Mesothelial cell of epicardium (in vitro differentiated cells): ENCODE measurements at regions not wholly inside any gene's neighbourhood (a gene's known extent, or its start where the extent isn't known, plus 50 kb on each side); places are given as distances from the start of the nearest gene placed in this dataset.

Experiments
- DNase-seq, 2 experiments: peaks; one replicate each; pipeline ENCODE4 v3.0.0; 2021; ENCODE audit warnings: low spot score in 2 of 2; ENCODE audit not compliant: unreplicated experiment in 2 of 2
- H3K27ac Mint-ChIP-seq: 2 replicates; pipeline ENCODE4 v1.8.0; 2021; ENCODE audit warnings: mixed read lengths
- H3K27me3 Mint-ChIP-seq: 2 replicates; pipeline ENCODE4 v1.8.0; 2021; ENCODE audit warnings: low read depth, mixed read lengths
- H3K36me3 Mint-ChIP-seq: 2 replicates; pipeline ENCODE4 v1.8.0; 2021; ENCODE audit warnings: mixed read lengths
- H3K4me1 Mint-ChIP-seq: 2 replicates; pipeline ENCODE4 v1.8.0; 2021; ENCODE audit warnings: mixed read lengths
- H3K4me3 Mint-ChIP-seq: 2 replicates; pipeline ENCODE4 v1.8.0; 2021; ENCODE audit warnings: mild to moderate bottlenecking, moderate library complexity, mixed read lengths
- H3K9me3 Mint-ChIP-seq: 2 replicates; pipeline ENCODE4 v1.8.0; 2021; ENCODE audit warnings: mixed read lengths
- TF ChIP-seq, protein P1 (sequence below): fragments of 200-600 bp; sonication (generic); IDR thresholded peaks from one replicate; pipeline ENCODE4 v1.5.0; 2021; ENCODE audit warnings: antibody characterized with exemption; ENCODE audit not compliant: unreplicated experiment

DNA sequence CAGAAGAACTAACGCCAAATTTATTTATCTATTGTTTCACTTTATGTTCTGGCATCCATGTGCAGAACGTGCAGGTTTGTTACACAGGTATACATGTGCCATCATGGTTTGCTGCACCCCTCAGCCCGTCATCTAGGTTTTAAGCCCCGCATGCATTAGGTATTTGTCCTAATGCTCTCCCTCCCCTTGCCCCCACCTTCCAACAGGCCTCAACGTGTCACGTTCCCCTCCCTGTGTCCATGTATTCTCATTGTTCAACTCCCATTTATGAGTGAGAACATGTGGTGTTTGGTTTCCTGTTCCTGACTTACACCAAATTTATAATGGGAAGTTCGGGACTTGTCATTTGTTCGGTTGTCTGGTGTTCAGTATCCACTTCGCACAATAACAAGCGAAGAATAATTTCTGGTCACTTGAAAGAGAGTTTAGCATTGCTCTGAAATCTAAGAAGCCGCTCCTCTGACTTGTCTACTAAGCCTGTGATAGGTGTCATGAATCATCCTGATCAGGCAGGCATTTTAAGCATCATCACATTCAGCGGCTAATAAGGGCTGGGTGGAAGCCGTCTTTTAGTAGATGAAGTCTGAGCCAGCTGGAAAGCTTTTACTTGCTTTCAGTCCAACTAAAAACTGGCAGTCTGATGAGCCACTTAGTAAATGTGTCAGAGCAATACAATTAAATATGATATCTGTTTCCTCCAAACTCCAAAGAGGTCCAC, 1065.7 kb upstream of the PABPC4L start:
- Mint-ChIP-seq H3K36me3 (no peaks in the 10 kb centered on the region), H3K9me3 (no peaks in the 10 kb centered on the region), H3K4me3 (no peak overlapping the region), H3K27ac (no peak overlapping the region), H3K4me1 (peaks cover 3% of the 10 kb centered on the region), H3K27me3 (no peaks in the 10 kb centered on the region)
- TF ChIP-seq, protein P1, sequence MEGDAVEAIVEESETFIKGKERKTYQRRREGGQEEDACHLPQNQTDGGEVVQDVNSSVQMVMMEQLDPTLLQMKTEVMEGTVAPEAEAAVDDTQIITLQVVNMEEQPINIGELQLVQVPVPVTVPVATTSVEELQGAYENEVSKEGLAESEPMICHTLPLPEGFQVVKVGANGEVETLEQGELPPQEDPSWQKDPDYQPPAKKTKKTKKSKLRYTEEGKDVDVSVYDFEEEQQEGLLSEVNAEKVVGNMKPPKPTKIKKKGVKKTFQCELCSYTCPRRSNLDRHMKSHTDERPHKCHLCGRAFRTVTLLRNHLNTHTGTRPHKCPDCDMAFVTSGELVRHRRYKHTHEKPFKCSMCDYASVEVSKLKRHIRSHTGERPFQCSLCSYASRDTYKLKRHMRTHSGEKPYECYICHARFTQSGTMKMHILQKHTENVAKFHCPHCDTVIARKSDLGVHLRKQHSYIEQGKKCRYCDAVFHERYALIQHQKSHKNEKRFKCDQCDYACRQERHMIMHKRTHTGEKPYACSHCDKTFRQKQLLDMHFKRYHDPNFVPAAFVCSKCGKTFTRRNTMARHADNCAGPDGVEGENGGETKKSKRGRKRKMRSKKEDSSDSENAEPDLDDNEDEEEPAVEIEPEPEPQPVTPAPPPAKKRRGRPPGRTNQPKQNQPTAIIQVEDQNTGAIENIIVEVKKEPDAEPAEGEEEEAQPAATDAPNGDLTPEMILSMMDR, result no peak
- no peak for DNase-seq

DNA sequence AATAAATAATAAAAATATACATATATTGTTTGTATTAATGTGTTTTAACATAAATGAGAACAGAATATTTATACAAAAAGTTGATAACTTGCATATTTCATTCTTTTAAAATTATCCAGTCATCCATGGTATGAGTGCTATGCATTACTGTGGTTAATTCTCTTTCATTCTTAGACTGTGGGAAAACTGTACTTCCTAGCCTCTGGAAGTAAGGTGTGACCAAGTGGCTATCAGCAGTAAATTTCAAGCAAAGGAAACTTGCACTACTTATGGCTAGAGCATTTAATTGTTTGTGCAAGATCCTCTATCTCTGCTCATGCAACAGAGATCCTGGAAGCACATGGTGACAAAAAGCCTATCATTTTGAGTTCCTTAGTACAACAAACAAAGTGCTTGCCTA, 1054.5 kb upstream of the PABPC4L start:
- Mint-ChIP-seq H3K4me1 (peaks cover 15% of the 10 kb centered on the region), H3K36me3 (no peaks in the 10 kb centered on the region), H3K27ac (peak overlapping the region; percentile 85), H3K4me3 (no peak overlapping the region), H3K27me3 (no peaks in the 10 kb centered on the region), H3K9me3 (no peaks in the 10 kb centered on the region)
- no peak for DNase-seq
- TF ChIP-seq, protein P1, result no peak

DNA sequence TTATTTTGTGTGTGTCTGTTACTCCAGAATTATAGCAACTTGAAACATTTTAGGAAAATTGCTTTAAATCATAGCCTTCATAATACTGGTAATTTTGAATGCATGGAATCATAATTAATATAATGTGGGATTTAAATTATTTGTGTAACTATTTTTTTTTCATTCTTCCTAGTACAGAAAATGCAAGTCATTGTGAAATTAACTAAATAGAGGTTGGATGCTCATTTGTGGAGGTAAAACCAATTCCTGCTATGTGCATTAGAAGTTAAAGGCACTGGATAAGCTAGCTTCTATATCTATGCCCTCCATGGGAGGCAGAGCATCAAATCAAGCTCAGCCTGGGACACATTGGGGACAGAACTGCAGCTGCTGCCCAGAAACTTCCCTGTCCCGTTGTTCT, 1048.5 kb upstream of the PABPC4L start:
- Mint-ChIP-seq H3K4me3 (no peak overlapping the region), H3K27me3 (no peaks in the 10 kb centered on the region), H3K9me3 (no peaks in the 10 kb centered on the region), H3K4me1 (peaks cover 6% of the 10 kb centered on the region), H3K36me3 (no peaks in the 10 kb centered on the region), H3K27ac (no peak overlapping the region)
- TF ChIP-seq, protein P1, result no peak
- DNase-seq, result no peak

DNA sequence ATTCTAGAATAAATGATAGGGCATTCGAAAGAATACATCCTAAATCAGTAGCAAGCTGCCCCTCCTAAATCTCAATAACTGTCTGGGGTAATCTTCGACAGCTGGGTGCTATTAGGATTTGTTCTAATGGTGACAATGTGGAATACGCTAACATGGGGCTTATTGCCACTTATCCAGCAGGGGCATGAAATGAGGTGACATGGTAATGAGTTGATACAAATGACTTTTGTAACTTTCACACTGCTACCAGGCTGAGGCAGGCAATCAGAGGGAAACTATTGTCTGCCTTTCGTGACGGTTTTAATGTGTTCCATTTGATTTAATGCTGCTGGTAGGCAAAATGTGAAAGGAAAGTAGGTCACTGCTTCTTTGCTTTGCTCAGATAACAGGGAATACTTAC, 1047.4 kb upstream of the PABPC4L start:
- Mint-ChIP-seq H3K36me3 (no peaks in the 10 kb centered on the region), H3K4me1 (peaks cover 14% of the 10 kb centered on the region), H3K27me3 (no peaks in the 10 kb centered on the region), H3K27ac (no peak overlapping the region), H3K4me3 (no peak overlapping the region), H3K9me3 (no peaks in the 10 kb centered on the region)
- no peak for DNase-seq
- TF ChIP-seq, protein P1, result no peak

DNA sequence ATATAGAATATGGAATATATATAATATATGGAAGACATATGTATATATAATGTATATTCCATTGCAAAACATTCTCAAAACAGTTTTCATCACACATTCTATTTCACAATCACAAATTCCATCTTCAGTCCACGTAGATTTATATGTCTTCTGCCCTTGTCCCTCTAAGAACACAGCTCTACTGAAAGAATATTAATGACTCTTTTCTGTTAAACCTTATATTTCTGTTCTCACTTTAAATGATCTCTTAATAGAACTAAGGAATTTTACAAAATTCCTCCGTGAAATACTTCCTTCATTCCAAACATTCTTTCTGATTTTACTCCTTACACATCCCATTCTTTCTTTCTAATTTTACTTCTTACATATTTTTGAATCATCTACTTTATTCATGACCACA, 1043.1 kb upstream of the PABPC4L start:
- no peak for DNase-seq
- Mint-ChIP-seq H3K27ac (peak overlapping the region; percentile 78), H3K36me3 (no peaks in the 10 kb centered on the region), H3K9me3 (no peaks in the 10 kb centered on the region), H3K4me1 (peaks cover 17% of the 10 kb centered on the region), H3K4me3 (no peak overlapping the region), H3K27me3 (no peaks in the 10 kb centered on the region)
- TF ChIP-seq, protein P1, result no peak
